HG03175 (cell line): ENCODE measurements at regions not wholly inside any gene's neighbourhood (a gene's known extent, or its start where the extent isn't known, plus 50 kb on each side); places are given as distances from the start of the nearest gene placed in this dataset.

Experiments
- ATAC-seq: cut with Tn5 transposase; IDR thresholded peaks from one replicate; pipeline ENCODE4 v1.9.1; 2021; ENCODE audit warnings: mild to moderate bottlenecking, moderate library complexity; ENCODE audit not compliant: unreplicated experiment

DNA sequence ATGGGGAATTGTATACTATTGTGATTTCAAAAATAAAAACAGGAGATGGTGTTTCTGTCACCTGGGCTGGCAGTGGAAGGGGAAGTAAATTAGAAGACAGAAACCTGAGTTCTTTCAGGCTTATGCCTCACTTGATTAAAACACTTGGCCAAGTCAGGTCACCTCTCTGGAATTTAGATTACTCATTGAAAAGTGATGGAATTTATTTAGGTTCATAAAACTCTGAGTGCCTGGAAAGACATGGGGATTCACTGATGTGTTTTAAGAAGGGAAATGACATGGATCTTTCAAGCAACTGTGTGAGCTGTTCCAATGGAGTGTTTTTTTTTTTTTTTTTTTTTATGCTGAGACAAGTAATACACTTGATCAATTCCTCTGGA, 400.1 kb downstream of the TMEM135 start:
- no peak for ATAC-seq

DNA sequence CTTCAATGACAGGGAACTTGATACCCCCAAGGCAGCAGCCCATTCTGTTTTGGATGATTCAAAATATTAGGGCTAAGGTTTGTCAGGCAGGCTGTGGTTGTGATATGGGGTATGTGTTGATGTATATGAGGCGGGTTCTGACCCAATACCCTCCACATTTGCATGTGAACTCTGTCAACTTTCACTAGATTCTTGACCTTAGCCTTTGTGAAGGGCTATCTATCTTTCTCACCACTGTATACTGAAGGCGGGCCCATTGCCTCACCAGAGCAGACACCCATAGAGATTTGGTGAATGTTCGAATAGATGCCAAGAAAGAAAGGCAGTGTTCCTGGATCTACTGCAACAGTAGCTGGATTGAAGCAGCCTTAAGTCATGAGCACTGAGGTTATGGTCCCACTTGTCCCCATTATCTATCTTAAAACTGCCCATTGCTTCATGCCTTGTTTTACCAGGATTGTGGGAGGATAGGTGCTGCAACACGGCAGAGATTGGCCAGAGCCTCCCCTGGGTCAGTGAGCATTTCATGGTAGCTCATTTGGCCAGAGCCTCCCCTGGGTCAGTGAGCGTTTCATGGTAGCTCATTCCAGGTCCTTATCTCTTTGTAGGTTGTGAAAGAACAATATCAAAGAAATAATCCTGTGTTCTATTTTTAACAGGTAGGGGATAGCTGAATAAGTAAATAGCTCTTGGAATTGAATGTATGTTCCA, 399.6 kb downstream of the TMEM135 start:
- ATAC-seq: no peak

DNA sequence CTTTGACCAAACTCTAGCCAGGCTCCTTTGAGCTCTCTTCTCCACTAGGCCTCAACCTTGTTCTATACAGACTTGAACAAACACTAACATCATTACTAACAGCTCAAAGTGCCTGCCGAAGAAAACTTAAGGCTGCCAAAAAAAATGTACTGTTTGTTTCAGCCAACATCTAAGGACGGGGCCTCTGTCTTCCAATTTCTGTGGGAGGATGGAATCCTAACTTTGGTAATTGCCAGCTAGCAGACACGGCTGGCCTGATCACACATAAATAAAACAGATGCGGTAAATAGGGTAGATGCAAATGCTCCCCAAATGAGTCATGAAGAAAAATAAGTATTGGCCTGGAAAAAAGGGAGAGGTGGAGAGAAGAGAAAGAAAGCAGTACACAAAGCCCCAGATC, 394.3 kb downstream of the TMEM135 start:
- no peak for ATAC-seq

GRCh38 chr11:87431392-87431791, 393.7 kb downstream of the TMEM135 start:
- no peak for ATAC-seq

DNA sequence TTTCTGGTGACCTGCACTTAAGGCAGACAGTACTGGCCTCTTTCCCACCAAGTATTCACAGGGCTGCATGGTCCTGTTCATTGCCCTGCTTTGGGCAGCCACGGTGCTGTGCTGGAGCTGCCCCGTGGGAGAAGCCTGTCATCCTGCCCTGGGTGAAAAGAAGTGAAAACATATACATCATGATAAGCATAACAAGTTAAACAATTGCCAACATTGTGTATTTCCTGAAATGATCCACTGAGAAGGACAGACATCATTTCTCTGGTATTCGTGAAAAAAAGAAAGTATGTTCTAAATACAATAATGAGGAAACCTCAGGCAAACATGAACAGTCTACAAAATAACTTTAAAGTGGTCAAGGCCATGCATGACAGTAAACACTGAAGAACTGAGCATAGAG, 393.1 kb downstream of the TMEM135 start:
- ATAC-seq: no peak

GRCh38 chr11:87429996-87430395, 392.3 kb downstream of the TMEM135 start:
- ATAC-seq: no peak

- ATAC-seq: no peak
Observed at GRCh38 chr11:87428266-87428665, 390.5 kb downstream of the TMEM135 start.

- no peak for ATAC-seq
Observed at GRCh38 chr11:87425943-87426342, 388.2 kb downstream of the TMEM135 start.

DNA sequence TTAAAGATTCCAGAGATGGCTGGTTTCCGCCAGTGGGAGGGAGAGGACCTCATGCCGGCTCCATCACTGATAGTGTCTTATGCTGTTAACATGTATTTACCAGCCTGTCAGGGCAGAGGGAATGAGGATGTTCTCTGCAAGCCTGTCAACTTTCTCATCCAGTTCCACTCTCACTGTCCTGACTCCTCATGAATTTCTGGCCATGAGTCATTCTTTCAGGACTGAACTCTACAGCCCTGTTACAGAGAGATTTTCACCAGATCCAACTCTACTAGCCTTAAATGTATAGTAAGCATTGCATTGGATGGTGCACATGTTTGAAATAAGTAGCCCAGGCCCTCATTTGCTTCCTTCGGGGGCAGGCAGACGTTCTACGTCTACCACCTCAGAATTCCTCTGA, 387.7 kb downstream of the TMEM135 start:
- ATAC-seq: no peak

DNA sequence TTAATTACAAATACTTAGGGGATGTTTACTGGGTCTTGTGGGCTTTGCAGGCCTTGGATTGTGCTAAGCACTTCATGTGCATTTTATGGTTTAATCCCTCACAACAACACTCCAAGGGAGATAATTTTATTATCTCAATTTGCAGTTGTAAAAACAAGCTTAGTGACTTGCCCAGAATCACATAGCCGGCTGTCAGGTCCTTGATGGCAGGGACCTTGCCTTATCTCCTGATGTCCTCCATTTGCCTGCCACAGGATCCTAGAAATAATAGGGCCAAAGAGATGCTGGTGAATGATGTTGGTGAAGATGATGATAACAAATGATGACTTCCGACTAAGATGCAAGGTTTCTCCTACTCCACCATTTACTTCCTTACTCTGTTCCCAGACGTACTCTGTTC, 385.4 kb downstream of the TMEM135 start:
- no peak for ATAC-seq

GRCh38 chr11:87422566-87422965, 384.8 kb downstream of the TMEM135 start:
- no peak for ATAC-seq

- peak; percentile 81 for ATAC-seq
Observed at GRCh38 chr11:87421422-87421821, 383.7 kb downstream of the TMEM135 start.

- no peak for ATAC-seq
Observed at GRCh38 chr11:87417951-87418350, 380.2 kb downstream of the TMEM135 start.

DNA sequence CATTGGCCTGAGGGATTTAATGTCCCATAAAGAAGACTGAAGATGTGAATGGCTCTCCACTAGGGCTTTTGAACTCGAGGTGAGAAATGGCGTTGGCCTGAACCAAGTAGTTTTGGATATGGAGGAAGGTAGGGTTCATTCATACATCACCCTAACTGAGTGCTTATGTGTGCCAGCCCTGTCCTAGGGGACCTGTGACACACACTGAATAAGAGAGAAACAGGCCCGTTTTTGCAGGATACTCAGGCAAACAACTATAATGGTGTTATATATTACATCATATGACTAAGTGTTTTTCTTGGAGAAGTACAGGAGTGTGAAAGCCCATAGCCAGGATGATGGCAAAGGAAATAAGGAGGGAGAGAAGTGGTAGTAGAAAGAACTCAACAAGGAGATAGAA, 368.1 kb downstream of the TMEM135 start:
- no peak for ATAC-seq

DNA sequence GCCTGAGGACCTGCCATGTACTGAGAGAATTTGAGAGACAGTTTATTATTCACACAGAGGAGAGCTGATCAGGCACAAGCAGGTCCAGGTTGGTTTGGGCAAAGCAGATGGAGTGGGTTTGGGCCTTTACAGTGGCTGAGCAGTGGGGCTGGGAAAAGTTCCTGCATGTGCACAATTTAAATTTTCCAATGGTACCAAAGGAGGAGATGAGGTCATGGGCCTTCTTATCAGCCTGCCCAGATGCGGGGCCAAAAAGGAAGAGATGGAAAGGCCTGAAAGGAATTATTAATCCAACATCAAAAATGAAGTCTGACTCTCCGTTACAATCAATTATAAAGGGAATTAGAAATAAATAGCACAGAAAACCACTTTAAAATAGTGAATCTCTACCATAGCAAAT, 367.6 kb downstream of the TMEM135 start:
- ATAC-seq: no peak

GRCh38 chr11:87401653-87402052, 363.9 kb downstream of the TMEM135 start:
- no peak for ATAC-seq

GRCh38 chr11:87399341-87399740, 361.6 kb downstream of the TMEM135 start:
- no peak for ATAC-seq

DNA sequence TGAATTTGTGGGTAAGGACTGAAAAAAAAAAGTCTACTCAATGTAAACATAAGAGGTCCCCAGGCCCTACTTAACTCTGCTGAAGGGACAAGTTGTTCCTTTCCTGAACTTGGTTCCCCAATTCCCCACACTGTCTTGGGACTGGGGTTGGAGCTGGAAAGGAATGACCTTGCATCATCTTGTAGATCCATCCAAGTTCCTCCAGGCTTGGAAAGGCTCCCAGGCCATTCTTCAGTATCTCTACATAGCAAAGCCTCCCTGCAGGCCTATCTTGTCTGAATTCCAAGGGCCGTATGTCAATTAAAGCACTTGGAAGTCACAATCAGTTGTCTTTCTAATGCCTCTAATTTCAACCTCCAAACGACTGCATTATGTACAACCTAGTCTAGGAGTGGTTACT, 361.2 kb downstream of the TMEM135 start:
- no peak for ATAC-seq

DNA sequence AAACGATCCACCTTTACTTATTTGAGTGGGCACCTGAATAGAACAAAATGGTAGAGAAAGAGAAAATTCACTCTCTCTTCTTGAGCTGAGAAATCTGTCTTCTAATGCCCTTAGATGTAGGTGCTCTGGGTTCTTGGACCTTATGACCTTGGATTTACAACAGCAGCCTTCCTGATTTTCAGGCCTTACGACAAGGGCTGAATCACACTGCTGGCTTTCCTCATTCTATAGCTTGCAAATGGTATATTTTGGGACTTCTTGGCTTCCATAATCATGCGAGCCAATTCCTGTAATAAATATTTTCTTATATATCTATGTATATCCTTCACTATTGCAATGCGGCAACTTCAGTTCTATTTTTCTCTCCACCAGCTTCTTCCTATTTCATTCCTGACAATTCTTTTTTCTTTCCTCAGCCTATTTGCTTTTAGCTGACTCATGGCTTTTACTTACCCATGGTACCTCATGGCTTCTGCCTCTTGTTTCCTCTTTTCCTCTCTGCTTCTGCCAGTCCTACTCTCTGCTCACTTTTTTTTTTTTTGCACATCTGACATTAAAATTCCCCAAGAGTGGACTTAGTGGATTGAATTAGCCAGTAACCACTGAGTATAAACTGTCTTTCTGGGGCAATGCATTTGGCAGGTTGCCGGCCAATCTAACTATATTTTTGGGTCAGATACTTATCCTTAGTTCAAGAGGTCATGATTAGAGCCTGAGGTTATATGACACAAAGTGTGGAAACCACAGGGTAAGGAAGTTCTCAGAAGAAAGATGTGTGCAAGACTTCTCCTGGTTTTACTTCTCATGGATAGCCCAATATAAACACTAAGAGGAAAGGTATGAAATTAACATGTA, 359.5 kb downstream of the TMEM135 start:
- ATAC-seq: no peak

DNA sequence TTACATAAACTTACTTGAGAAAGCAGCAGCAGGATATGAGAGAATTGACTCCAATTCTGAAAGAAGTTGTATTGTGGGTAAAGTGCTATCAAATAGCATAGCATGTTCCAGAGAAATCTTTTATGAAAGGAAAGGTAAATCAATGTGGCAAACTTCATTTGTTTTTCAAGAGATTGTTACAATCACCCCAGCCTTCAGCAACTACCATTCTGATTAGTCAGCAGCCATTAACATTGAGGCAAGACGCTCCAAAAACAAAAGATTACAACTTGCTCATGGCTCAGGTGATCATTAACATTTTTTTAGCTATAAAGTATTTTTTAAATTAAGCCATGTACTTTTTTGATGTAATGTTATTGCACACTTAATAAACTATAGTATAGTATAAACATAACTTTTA, 357.2 kb downstream of the TMEM135 start:
- no peak for ATAC-seq

- no peak for ATAC-seq
Observed at GRCh38 chr11:87392665-87393064, 354.9 kb downstream of the TMEM135 start.

GRCh38 chr11:87391496-87391895, 353.8 kb downstream of the TMEM135 start:
- no peak for ATAC-seq
